Left ventricle myocardium inferior (tissue), 1 donor: ENCODE measurements at regions not wholly inside any gene's neighbourhood (a gene's known extent, or its start where the extent isn't known, plus 50 kb on each side); places are given as distances from the start of the nearest gene placed in this dataset.
"Not testable (repeated sequence)": the region's sequence is repeated elsewhere in the genome, so short reads cannot be mapped to it uniquely, and the experiment has no call there.

Source experiments
- DNase-seq: peaks from one replicate; pipeline ENCODE4 v3.0.0-alpha.2; 2020
- H3K27ac ChIP-seq: fragments of 200-600 bp; replicated peaks from 2 replicates; pipeline ENCODE4 v1.8.0; 2021
- H3K27me3 ChIP-seq: fragments of 200-600 bp; 2 replicates; pipeline ENCODE4 v1.8.0; 2021; ENCODE audit warnings: low read depth
- H3K36me3 ChIP-seq: fragments of 200-600 bp; 2 replicates; pipeline ENCODE4 v1.8.0; 2021
- H3K4me1 ChIP-seq: fragments of 200-600 bp; 2 replicates; pipeline ENCODE4 v1.8.0; 2021
- H3K4me3 ChIP-seq: fragments of 200-600 bp; 2 replicates; pipeline ENCODE4 v1.8.0; 2021; ENCODE audit warnings: mild to moderate bottlenecking, moderate library complexity
- H3K9me3 ChIP-seq: fragments of 200-600 bp; replicated peaks from 2 replicates; pipeline ENCODE4 v1.8.0; 2021
- CTCF ChIP-seq: fragments of 200-600 bp; IDR thresholded peaks from 2 replicates; pipeline ENCODE4 v1.8.0; 2021; ENCODE audit warnings: antibody characterized with exemption, mild to moderate bottlenecking, borderline replicate concordance
- intact Hi-C: fragments of 100-400 bp; cut with micrococcal nuclease; formaldehyde crosslinking; loops from one replicate; pipeline ENCODE4 v1.11.0; 2022
- donor health status: DM: no; HTN: yes; CAD: no; lungs with severe emphysema.

GRCh38 chr13:87582399-87582798 is 88.8 kb upstream of the SLITRK5 start:
- Histone ChIP-seq H3K4me3 (no peak overlapping the region), H3K4me1 (no peaks in the 10 kb centered on the region), H3K9me3 (no peaks in the 10 kb centered on the region), H3K36me3 (no peaks in the 10 kb centered on the region), H3K27me3 (no peaks in the 10 kb centered on the region), H3K27ac (no peak overlapping the region)
- intact Hi-C loops: no loop called here
- DNase-seq: no peak
- TF ChIP-seq CTCF: no peak

- H3K4me3 ChIP-seq: no peak overlapping the region
- no peaks in the 10 kb centered on the region for H3K36me3 ChIP-seq
- intact Hi-C loops: no loop called here
- DNase-seq: no peak
- TF ChIP-seq CTCF: no peak
- no peaks in the 10 kb centered on the region for H3K27me3 ChIP-seq
- H3K4me1 ChIP-seq: no peaks in the 10 kb centered on the region
- no peaks in the 10 kb centered on the region for H3K9me3 ChIP-seq
- no peak overlapping the region for H3K27ac ChIP-seq
Observed at GRCh38 chr13:87590518-87590917, 80.7 kb upstream of the SLITRK5 start.

GRCh38 chr13:87604437-87604836 is 66.7 kb upstream of the SLITRK5 start:
- intact Hi-C loops, H3K36me3 ChIP-seq, DNase-seq, H3K4me1 ChIP-seq, H3K27me3 ChIP-seq, H3K4me3 ChIP-seq, H3K27ac ChIP-seq: not testable (repeated sequence)
- H3K9me3 ChIP-seq: peaks cover 13% of the 10 kb centered on the region

- H3K27ac ChIP-seq: no peak overlapping the region
- no peak overlapping the region for H3K4me3 ChIP-seq
- H3K36me3 ChIP-seq: no peaks in the 10 kb centered on the region
- H3K4me1 ChIP-seq: no peaks in the 10 kb centered on the region
- intact Hi-C loops: no loop called here
- no peak for TF ChIP-seq CTCF
- peaks cover 13% of the 10 kb centered on the region for H3K9me3 ChIP-seq
- no peak for DNase-seq
- H3K27me3 ChIP-seq: no peaks in the 10 kb centered on the region
Observed at GRCh38 chr13:87607266-87607665, 63.9 kb upstream of the SLITRK5 start.

- intact Hi-C loops: no loop called here
- no peak overlapping the region for H3K27ac ChIP-seq
- H3K4me3 ChIP-seq: no peak overlapping the region
- no peak for TF ChIP-seq CTCF
- no peaks in the 10 kb centered on the region for H3K36me3 ChIP-seq
- DNase-seq: no peak
- H3K4me1 ChIP-seq: no peaks in the 10 kb centered on the region
- no peaks in the 10 kb centered on the region for H3K9me3 ChIP-seq
- H3K27me3 ChIP-seq: no peaks in the 10 kb centered on the region
Observed at GRCh38 chr13:87614276-87614675, 56.9 kb upstream of the SLITRK5 start.
